ENCODE measurements at regions not wholly inside any gene's neighbourhood (a gene's known extent, or its start where the extent isn't known, plus 50 kb on each side); places are given as distances from the start of the nearest gene placed in this dataset.
"Not testable (repeated sequence)": the region's sequence is repeated elsewhere in the genome, so short reads cannot be mapped to it uniquely, and the experiment has no call there.

GRCh38 chr7:46133072-46133471 is 212.0 kb upstream of the IGFBP3 start:
- no peak for DNase-seq (ENCODE audit: extremely low spot score, insufficient read length, low read depth)
- no peak for FAIRE-seq

- no peak for DNase-seq (ENCODE audit: extremely low spot score, insufficient read length, low read depth)
- no peak for FAIRE-seq
Measured at GRCh38 chr7:46131916-46132795, 211.1 kb upstream of the IGFBP3 start.

GRCh38 chr7:46129831-46130230 is 208.8 kb upstream of the IGFBP3 start:
- no peak for DNase-seq (ENCODE audit: extremely low spot score, insufficient read length, low read depth)
- no peak for FAIRE-seq

GRCh38 chr7:46127814-46128213 is 206.7 kb upstream of the IGFBP3 start:
- no peak for FAIRE-seq
- no peak for DNase-seq (ENCODE audit: extremely low spot score, insufficient read length, low read depth)

GRCh38 chr7:46126675-46127300 is 205.7 kb upstream of the IGFBP3 start:
- DNase-seq (ENCODE audit: extremely low spot score, insufficient read length, low read depth) (no peak), FAIRE-seq (no peak)

GRCh38 chr7:46123756-46124343 is 202.8 kb upstream of the IGFBP3 start:
- DNase-seq (ENCODE audit: extremely low spot score, insufficient read length, low read depth) (no peak), FAIRE-seq (no peak)

GRCh38 chr7:46115410-46115809 is 194.3 kb upstream of the IGFBP3 start:
- DNase-seq (ENCODE audit: extremely low spot score, insufficient read length, low read depth): no peak
- FAIRE-seq: no peak

GRCh38 chr7:46109437-46109836 is 188.4 kb upstream of the IGFBP3 start:
- FAIRE-seq: no peak
- DNase-seq (ENCODE audit: extremely low spot score, insufficient read length, low read depth): no peak

GRCh38 chr7:46108272-46108671 is 187.2 kb upstream of the IGFBP3 start:
- FAIRE-seq (no peak), DNase-seq (ENCODE audit: extremely low spot score, insufficient read length, low read depth) (no peak)

- FAIRE-seq (no peak), DNase-seq (ENCODE audit: extremely low spot score, insufficient read length, low read depth) (no peak)
Measured at GRCh38 chr7:46107610-46108217, 186.6 kb upstream of the IGFBP3 start.

- DNase-seq (ENCODE audit: extremely low spot score, insufficient read length, low read depth): no peak
- FAIRE-seq: no peak
Measured at GRCh38 chr7:46100521-46100920, 179.4 kb upstream of the IGFBP3 start.

GRCh38 chr7:46099076-46099475 is 178.0 kb upstream of the IGFBP3 start:
- no peak for DNase-seq (ENCODE audit: extremely low spot score, insufficient read length, low read depth)
- no peak for FAIRE-seq

GRCh38 chr7:46091071-46091470 is 170.0 kb upstream of the IGFBP3 start:
- FAIRE-seq (no peak), DNase-seq (ENCODE audit: extremely low spot score, insufficient read length, low read depth) (no peak)

- no peak for DNase-seq (ENCODE audit: extremely low spot score, insufficient read length, low read depth)
- no peak for FAIRE-seq
Measured at GRCh38 chr7:46089281-46089680, 168.2 kb upstream of the IGFBP3 start.

GRCh38 chr7:46088486-46088885 is 167.4 kb upstream of the IGFBP3 start:
- not testable (repeated sequence) for FAIRE-seq; DNase-seq (ENCODE audit: extremely low spot score, insufficient read length, low read depth)

- FAIRE-seq: no peak
Measured at GRCh38 chr7:46080595-46081159, 159.6 kb upstream of the IGFBP3 start.

GRCh38 chr7:46079421-46079820 is 158.3 kb upstream of the IGFBP3 start:
- no peak for FAIRE-seq
- DNase-seq (ENCODE audit: extremely low spot score, insufficient read length, low read depth): no peak

More at GRCh38 chr7:46080595-46081159, 159.6 kb upstream of the IGFBP3 start:
- no peak for DNase-seq (ENCODE audit: extremely low spot score, insufficient read length, low read depth)

- DNase-seq (ENCODE audit: extremely low spot score, insufficient read length, low read depth) (no peak), FAIRE-seq (no peak)
Measured at GRCh38 chr7:46076527-46076926, 155.5 kb upstream of the IGFBP3 start.

- DNase-seq (ENCODE audit: extremely low spot score, insufficient read length, low read depth) (no peak), FAIRE-seq (no peak)
Measured at GRCh38 chr7:46072722-46073121, 151.7 kb upstream of the IGFBP3 start.

- no peak for FAIRE-seq
Measured at GRCh38 chr7:46071601-46072000, 150.5 kb upstream of the IGFBP3 start.

More at GRCh38 chr7:46071601-46072000, 150.5 kb upstream of the IGFBP3 start:
- no peak for DNase-seq (ENCODE audit: extremely low spot score, insufficient read length, low read depth)

All from GM18507 (cell line).